ENCODE measurements at regions not wholly inside any gene's neighbourhood (a gene's known extent, or its start where the extent isn't known, plus 50 kb on each side); places are given as distances from the start of the nearest gene placed in this dataset.

DNA sequence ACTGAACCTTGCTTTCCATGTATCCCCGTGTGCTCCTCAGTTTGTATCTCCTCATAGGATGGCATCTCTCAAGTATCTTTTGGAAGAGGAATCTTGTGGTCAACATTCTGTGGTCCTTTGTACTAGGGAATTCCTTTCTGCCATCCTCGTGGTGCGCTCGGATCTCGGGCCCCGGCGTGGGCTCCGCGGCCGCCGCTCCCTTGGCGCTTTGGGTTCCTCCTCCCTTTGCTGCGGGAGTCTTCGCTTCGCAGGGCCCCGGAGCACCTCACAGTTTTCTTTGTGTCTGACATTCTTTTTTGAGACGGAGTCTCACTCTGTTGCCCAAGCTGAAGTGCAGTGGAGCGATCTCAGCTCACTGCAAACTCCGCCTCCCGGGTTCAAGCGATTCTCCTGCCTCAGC, 264.7 kb downstream of the IRS2 start:
- Histone ChIP-seq H3K27me3 (ENCODE audit: control insufficient read depth, insufficient read depth, low read length) (peaks cover 25% of the 10 kb centered on the region), H4K20me1 (ENCODE audit: insufficient read depth, low read length) (no peaks in the 10 kb centered on the region), H3K56ac (ENCODE audit: extremely low read depth, insufficient read depth, low read length) (no peak overlapping the region), H3K36me3 (ENCODE audit: control insufficient read depth, insufficient read depth, low read length) (no peaks in the 10 kb centered on the region), H3K4me2 (ENCODE audit: low read depth, low read length) (no peak overlapping the region), H3K9me1 (ENCODE audit: insufficient read depth, low read length) (no peaks in the 10 kb centered on the region), H2AK5ac (ENCODE audit: low read depth, low read length) (no peak overlapping the region), H2BK5ac (ENCODE audit: low read depth, low read length, poor library complexity, severe bottlenecking) (no peak overlapping the region), H3K79me1 (ENCODE audit: low read depth in 1 of 2, low read length in 2 of 2) (no peaks in the 10 kb centered on the region), H4K5ac (ENCODE audit: low read depth, low read length) (no peak overlapping the region), H2AFZ (replicated peaks; ENCODE audit: low read length, poor library complexity) (no peak overlapping the region), H3K18ac (ENCODE audit: low read depth, low read length) (no peak overlapping the region), H2BK120ac (ENCODE audit: low read depth, low read length) (no peak overlapping the region), H3K14ac (replicated peaks; ENCODE audit: low read depth, low read length) (no peak overlapping the region), H4K91ac (ENCODE audit: insufficient read depth, low read depth, low read length) (no peak overlapping the region), H3K9ac (ENCODE audit: low read depth, low read length) (no peak overlapping the region), H3K27ac (ENCODE audit: insufficient read depth, low read length) (no peak overlapping the region), H4K8ac (ENCODE audit: low read depth in 2 of 2, low read length in 2 of 2) (no peak overlapping the region), H3K4ac (ENCODE audit: low read depth, low read length) (no peak overlapping the region), H3K23ac (ENCODE audit: low read depth, low read length) (no peak overlapping the region), H2AK9ac (replicated peaks; ENCODE audit: low read depth, low read length, poor library complexity) (no peak overlapping the region), H3K4me3 (ENCODE audit: insufficient read depth, low read depth, low read length) (no peak overlapping the region), H3K9me3 (ENCODE audit: control insufficient read depth, insufficient read depth, low read length) (no peaks in the 10 kb centered on the region), H2BK20ac (ENCODE audit: low read depth, low read length) (no peak overlapping the region), H2BK15ac (ENCODE audit: low read depth, low read length) (no peak overlapping the region), H3K4me1 (ENCODE audit: control insufficient read depth, insufficient read depth, low read length) (no peaks in the 10 kb centered on the region)
- intact Hi-C loops (cut with micrococcal nuclease): no loop called here
- no peak for ATAC-seq (ENCODE audit: low read depth)
- DNase-seq: no peak
- dilution Hi-C loops (cut with HindIII; ENCODE audit: low sequenced_read_pairs, unreplicated experiment): no loop called here
- CTCF ChIA-PET: no interaction called here
- WGBS, 2 experiments (ENCODE audit: extremely low coverage in 2 of 2, insufficient read length in 1 of 2): no CpG with 5 or more reads among the region's 21 CpGs
- POLR2A ChIA-PET (ENCODE audit: unreplicated experiment): no interaction called here
- BruUV-seq (replicated peaks): no TSS peak
- TF ChIP-seq RFX5 (IDR thresholded peaks at IDR 0.05; ENCODE audit: low read depth, low read length) (no peak), RCOR1 (IDR thresholded peaks at IDR 0.05; ENCODE audit: insufficient replicate concordance, low read length) (no peak), CHD1 (IDR thresholded peaks at IDR 0.05; ENCODE audit: low read depth, low read length) (no peak), BHLHE40 (IDR thresholded peaks at IDR 0.05; ENCODE audit: low read depth, low read length) (no peak), MAZ (IDR thresholded peaks at IDR 0.05; ENCODE audit: borderline replicate concordance, low read depth, low read length) (no peak), MXI1 (IDR thresholded peaks at IDR 0.05; ENCODE audit: borderline replicate concordance, low read depth, low read length) (no peak), NFE2L2 (IDR thresholded peaks at IDR 0.05; ENCODE audit: low read depth, low read length) (no peak), SMC3 (IDR thresholded peaks at IDR 0.05; ENCODE audit: low read depth, low read length) (no peak), RAD21 (IDR thresholded peaks at IDR 0.05; ENCODE audit: low read length) (no peak), POLR2A (IDR thresholded peaks at IDR 0.05; ENCODE audit: low read depth, low read length) (no peak), MAFK (IDR thresholded peaks at IDR 0.05; ENCODE audit: low read depth, low read length) (no peak)
- TF ChIP-seq, protein P1, sequence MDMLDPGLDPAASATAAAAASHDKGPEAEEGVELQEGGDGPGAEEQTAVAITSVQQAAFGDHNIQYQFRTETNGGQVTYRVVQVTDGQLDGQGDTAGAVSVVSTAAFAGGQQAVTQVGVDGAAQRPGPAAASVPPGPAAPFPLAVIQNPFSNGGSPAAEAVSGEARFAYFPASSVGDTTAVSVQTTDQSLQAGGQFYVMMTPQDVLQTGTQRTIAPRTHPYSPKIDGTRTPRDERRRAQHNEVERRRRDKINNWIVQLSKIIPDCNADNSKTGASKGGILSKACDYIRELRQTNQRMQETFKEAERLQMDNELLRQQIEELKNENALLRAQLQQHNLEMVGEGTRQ (IDR thresholded peaks at IDR 0.05; ENCODE audit: low read depth, low read length): no peak
- TF ChIP-seq, protein P2, sequence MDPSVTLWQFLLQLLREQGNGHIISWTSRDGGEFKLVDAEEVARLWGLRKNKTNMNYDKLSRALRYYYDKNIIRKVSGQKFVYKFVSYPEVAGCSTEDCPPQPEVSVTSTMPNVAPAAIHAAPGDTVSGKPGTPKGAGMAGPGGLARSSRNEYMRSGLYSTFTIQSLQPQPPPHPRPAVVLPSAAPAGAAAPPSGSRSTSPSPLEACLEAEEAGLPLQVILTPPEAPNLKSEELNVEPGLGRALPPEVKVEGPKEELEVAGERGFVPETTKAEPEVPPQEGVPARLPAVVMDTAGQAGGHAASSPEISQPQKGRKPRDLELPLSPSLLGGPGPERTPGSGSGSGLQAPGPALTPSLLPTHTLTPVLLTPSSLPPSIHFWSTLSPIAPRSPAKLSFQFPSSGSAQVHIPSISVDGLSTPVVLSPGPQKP (IDR thresholded peaks at IDR 0.05; ENCODE audit: borderline replicate concordance, low read depth, low read length): no peak
- TF ChIP-seq, protein P3, sequence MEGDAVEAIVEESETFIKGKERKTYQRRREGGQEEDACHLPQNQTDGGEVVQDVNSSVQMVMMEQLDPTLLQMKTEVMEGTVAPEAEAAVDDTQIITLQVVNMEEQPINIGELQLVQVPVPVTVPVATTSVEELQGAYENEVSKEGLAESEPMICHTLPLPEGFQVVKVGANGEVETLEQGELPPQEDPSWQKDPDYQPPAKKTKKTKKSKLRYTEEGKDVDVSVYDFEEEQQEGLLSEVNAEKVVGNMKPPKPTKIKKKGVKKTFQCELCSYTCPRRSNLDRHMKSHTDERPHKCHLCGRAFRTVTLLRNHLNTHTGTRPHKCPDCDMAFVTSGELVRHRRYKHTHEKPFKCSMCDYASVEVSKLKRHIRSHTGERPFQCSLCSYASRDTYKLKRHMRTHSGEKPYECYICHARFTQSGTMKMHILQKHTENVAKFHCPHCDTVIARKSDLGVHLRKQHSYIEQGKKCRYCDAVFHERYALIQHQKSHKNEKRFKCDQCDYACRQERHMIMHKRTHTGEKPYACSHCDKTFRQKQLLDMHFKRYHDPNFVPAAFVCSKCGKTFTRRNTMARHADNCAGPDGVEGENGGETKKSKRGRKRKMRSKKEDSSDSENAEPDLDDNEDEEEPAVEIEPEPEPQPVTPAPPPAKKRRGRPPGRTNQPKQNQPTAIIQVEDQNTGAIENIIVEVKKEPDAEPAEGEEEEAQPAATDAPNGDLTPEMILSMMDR (conservative IDR thresholded peaks at IDR 0.05; ENCODE audit: low read depth, low read length): no peak
- in situ Hi-C loops (cut with MboI; ENCODE audit: low sequenced_read_pairs): no loop called here

Measured in IMR-90 (cell line).